Muscle of back (tissue), 3 donors: ENCODE measurements at regions not wholly inside any gene's neighbourhood (a gene's known extent, or its start where the extent isn't known, plus 50 kb on each side); places are given as distances from the start of the nearest gene placed in this dataset.

ENCODE experiments used
- DNase-seq, 3 donors: peaks; one replicate each; pipeline versions ENCODE4 v3.0.0 to v3.0.0-alpha.2; 2013

DNA sequence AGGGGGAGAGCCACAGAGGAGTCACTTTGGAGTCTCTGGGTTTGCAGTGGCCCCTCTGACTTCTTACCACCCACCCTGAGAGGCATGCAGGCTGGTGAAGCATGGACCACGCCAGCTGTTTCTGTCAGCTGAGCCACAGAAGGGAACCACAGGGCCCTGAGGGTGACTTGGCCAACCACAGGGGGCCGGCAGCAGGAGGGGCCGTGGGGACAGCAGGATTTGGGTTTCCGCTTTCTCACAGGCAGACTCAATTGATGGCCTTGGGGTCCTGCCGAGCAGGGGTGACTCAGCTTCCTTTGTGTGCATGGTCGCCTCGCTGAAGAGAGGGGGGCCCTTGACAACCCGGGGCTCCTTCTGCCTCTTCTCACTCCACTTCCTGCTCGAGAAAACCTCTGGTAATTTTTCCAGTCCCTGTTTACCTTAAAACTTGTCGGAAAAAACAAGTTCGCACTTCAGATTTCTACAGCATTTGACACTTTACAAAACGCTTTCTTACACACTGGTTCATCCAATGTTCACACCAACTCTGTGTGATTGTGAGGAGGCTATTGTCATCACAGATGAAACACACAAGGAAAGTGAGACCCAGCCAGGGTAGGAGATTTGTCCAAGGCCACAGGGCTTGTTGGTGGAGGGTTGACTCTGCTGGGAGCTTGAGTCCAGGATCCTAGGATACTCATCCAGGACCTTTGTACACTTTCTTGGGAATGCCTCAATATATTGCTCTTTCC is 311.2 kb downstream of the LPIN1 start:
- no peak for DNase-seq

DNA sequence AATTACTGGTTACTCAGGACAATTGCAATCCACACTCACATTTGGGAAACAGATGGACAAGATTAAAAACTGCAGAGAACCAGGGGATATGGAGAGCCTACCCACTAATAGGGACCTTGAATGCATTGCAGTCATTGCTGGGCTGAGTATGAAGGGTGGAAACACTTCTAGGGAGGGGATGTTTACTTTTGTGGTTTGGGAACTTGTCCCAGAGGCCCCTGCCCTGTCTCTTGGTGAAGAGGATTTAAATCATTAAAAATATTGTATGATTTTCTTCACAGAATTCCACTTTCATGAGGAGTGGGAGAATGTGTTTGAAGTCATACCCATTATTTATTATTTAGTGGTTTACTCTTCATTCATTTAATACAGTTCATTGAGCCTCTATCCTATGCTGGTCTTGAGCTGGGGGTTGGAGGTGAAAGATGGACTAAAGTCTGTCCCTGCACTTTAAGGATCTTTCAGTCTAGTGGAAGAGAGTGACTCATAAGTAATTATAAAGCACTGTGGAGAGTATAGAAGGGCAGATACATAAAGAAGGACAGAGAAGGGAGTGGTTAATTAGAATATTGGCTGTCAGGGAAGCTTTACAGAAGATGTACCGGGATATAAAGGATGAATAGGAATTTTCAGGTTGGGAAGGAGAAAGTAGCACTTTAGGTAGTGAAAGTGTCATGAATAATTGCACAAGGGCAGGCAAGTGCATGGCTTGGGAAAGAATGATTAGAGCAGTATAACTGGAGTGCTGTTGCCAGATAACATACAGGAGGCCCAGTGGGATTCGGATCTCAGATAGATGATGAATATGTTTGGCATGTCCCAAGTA is 313.4 kb downstream of the LPIN1 start:
- DNase-seq = peak in 1 of 3 donors; percentile 49

DNA sequence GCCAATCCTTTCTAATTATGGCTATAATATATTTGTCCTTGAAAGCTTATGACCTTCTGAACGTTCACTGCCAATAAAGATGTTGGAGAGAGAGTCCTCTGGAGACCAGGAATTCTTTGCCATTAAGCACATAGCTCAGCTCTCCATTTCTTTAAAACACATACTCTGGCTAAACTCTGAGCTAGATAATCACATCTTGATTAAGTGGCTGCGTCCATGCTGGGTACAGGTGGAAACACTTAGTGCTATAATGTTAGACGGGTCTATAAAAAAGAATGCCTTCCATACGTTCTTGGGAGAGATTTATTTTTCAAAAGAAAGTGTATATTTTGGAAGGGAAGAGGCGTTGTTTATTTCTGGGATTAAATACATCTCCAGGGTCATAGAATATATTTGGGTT is 314.5 kb downstream of the LPIN1 start:
- DNase-seq = peak in 2 of 3 donors; percentile 23 to 73

DNA sequence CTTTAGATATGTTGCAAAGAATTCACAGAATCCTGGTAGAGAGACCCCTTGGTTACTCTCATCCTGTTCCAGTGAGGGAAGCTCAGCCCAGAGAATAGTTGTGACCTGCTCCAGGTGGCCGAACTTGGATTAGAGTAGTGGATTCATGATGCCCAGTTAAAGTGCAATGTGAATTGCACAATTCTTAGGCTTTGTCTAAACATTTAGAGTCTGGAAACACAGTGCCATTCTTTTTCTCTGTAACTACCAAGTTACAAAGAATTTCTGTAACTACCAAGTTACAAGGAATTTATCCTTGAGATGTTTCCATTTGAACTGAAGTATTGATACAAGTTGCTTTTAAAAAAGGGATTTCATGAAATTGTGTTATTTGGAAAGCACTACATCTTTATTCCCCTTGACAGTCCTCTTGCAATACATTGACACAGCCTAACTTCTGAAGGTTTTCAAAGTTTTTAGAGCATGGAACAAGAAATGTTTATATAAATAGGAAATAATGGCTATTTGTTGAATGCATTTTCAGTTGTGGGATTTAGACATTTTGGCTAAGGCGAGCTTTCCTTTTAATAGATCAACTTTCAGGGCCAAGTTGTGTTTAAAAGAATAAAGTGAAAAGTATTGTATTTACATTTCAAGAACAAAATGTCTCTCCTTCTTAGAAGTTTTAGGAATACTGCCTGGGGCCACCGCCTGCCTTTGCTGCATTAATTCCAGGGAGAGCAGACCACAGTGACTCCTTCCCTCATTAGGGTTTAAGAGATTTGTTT is 315.0 kb downstream of the LPIN1 start:
- DNase-seq = peak in 2 of 3 donors; percentile 40 to 76

DNA sequence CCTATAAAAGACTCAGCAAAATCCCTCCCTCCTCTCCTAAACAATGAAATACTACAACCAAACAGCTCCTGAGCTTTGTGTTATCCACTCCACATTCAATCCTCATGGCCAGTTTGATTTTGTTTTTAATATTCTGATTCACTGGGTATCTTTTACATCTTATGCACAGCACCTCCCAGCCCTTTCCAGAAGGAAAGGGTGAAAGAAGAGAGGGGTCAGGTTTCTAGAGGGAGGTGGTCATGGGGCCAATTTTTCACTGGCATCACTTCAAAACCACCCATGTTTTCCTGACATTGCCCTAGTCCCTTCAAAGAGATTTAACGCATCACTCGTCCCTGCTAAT is 315.6 kb downstream of the LPIN1 start:
- DNase-seq = no peak

DNA sequence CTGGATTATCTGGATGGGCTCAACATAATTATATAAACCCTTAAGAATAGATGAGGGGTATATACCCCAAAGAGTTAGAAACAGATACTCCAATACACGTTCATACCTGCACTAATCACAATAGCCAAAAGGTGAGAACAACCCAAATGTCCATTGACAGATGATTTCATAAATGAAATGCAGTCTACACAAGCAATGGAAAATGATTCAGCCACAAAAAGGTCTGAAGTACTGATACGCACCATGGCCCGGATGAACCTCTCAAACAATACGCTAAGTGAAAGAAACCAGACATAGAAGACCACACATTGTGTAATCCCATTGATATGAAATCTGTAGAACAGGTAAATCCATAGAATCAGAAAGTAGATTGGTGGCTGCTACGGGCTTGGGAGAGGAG is 316.8 kb downstream of the LPIN1 start:
- no peak for DNase-seq

DNA sequence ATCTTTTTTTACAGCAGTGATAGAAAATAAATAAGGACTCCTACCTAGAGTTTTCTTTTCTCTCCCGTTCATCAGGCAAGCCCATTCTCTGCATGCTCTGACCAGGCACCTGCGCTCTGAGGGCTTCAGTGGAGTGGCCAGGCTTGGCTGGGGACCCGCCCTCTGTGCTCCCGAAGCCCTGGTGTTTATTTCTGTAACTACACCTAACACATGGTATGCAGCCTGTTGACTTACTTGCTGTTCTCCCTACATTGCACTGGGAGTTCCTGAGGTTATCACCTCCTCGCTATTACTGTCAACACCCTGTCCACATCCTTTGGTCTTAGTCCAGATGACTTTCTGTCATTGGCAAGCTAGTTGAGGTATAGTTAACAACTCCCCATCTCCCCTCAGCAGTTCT is 317.7 kb downstream of the LPIN1 start:
- DNase-seq = no peak

DNA sequence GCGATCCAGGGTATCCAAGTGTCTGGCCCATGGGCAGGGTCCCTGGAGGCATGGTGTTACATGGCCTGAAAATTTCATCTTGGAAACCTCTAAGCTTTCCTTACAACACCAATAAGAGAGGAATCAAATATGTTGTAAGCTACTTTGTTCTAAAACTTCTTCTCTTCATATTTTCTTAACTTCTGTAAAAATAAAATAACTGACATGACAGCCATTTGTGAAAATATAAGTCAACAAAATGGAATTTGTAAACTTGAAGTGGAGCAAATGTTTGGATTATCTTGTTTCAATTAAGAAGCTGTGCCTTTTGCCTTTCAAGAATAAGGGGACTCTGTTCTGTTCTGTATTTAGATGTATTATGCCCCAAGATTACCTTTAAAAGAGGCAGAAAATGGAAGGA is 319.7 kb downstream of the LPIN1 start:
- DNase-seq = no peak

DNA sequence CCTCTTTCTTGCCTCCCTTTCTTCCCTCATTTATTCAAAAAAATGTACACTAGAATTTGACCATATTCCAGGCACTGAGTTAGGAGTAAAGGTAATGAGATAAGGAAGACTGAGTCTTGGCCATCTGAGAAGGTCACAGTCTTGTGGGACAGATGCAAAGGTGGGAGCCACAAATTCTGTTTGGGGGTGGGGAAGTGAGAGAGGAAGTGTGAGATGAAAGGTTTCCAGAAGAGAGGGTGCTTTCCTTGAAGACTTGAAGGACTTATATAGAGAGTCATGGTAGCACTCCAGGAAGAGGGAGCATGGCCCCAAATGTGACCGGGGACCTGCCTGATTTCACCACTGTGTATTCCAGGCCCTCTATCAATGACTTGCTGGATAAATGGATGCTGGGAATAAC is 320.6 kb downstream of the LPIN1 start:
- DNase-seq = no peak

DNA sequence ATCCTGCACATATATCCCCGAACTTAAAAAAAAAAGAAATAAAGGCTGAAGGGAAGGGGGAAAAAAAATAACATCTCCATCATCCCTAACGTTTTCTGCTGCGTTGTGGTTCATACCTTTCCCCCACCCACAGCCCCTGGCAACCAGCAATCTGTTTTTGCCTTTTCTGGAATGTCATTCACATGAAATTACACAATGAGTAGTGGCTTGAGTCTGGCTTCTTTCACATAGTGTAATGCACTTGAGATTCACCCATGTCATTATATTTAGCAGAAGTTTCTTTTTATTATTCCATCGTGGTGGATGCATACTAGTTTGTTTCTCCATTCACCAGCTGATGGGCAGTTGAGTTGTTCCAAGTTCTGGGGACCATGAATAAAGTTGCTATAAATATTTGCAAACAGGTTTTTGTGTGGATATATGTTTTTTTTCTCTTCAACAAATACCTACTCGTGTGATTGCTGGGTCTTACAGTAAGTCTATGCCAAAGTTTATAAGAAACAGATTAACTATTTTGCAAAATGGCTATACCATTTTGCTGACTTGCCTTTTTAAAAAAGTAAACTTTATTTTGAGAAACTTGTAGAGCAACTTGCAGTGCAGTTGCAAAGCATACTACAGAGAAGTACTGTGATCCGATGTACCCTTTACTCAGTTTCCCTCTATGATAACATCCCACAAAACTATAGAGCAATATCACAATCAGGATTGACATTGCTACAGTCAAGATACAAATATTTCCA is 322.5 kb downstream of the LPIN1 start:
- no peak for DNase-seq

DNA sequence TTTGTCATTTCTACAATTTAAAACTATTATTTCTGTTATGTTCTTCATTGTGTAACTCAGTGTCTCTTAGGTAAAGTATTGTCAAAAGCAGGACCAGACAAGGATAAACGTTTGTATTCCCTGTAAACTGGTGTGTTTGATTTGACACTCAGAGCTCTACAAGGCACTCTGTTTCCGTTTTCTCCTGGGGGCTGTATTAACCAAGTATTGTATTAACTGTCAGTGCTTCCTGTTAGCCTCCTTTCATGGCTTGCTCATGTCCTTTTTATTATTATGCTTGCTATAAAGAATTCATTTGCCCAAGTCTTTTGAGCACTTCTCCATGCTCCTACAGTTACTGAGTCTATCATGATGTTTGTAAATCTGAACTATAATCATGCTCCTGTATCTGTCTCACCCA is 323.7 kb downstream of the LPIN1 start:
- DNase-seq = no peak

DNA sequence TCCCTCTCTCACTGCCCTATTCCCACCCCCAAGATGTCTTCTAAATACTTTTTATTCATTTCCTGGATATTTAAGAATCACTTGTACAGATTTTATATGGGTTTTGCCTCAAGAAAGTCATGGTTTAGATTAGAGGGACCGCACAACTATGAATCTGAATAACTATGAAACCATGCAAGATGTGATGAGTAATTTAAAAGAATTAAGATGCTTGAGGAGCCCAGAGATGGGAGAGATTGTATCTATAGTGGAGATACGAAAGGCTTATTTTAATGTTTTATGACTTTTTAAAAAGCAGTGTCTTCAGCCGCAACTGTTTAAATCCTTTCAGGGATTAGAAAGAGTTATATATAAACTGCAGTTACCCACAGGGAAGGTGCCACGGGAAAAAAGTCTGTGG is 324.1 kb downstream of the LPIN1 start:
- no peak for DNase-seq

DNA sequence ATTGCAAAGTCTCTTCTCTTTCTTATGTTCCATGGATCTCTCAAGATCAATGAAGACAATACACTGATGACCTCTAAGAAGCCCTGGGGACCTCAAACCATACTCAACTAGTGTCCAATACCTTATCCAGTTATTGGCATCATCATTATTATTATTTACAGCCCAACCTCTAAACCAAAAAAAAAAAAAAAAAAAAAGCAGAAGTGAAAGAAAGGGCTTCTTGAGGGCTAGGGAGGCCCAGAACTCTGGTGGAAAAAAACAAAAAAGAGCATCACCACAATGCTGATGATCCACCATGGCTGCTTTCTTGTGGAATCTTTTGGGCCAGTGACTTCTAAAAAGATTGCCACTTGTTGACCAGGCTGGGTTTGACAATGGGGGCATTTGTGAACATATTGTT is 324.9 kb downstream of the LPIN1 start:
- no peak for DNase-seq

DNA sequence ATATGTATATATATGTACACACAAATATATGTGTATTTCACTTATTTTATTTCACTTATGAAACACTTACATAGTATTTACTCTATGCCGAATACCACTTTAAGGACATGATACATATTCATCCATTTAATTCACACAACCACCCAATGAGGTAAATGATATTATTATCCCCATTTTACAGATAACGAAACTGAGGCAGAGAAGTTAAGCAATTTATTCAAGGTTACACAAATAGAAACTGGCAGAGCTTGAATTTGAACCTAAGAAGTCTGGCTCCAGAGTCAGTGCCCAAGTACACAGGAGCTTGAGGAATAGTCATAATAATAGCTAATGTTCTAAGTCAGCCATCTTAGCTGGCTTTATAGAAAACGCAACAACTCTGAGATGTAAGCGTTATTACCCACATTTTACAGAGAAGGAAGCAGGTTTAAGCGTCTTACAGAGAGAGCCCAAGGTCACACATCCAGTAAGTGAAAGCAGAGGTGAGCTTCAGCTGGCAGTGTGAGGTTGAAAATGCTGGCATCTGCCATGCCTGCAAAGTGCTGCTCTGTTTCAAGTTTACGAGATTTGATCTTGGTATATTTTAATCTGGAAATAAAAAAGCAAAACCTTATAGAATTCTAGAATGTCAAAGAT is 326.9 kb downstream of the LPIN1 start:
- DNase-seq = no peak

DNA sequence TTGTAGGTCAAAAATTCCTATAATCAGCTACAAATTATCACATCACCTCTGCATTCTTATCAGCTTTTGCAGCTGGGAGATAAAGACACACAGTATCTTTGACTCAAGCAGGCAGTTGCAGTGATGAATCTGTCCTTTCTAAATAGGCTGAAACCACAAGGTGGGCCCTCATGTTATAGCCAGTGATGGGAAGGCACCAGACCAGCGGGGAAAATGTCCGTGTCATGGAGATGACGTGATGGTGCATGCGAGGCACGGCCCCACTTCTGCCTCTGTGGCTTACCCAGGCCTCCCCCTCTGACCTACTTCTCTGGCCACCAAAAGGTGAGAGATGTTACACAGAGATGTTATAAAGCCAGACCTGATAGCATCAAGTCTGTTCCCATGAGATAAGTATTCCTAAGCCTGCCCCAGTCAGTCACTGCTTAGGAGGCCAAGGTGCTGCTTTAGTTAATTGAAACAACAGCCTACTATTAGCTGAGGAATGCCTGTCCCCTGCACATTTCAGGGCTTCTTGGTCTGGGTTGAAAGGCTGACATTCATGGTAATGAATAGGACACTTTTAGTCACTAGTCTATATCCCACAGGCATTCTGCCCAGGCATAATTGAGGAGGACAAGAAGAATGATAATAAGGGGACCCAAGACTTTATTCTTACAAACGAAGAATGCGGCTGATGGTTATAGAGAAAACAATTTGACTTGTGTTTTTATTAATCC is 327.9 kb downstream of the LPIN1 start:
- DNase-seq = no peak

DNA sequence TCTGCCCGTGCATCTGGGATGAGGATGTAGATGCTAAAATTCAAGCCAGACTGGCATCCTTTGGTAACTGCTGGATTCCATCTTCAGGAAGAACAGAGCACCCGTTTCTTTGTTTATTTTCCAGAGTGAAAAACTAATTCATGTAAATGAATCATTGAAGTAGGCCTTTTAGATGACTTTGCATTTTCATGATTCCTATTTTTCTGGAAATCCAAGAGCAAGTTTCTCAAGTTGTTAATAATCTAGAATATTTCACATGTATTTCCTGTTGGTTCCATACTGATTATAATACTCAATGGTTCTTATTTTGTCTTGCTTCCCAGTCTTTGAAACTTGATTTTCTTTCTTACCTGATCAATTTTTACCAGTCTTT is 328.4 kb downstream of the LPIN1 start:
- DNase-seq = no peak

DNA sequence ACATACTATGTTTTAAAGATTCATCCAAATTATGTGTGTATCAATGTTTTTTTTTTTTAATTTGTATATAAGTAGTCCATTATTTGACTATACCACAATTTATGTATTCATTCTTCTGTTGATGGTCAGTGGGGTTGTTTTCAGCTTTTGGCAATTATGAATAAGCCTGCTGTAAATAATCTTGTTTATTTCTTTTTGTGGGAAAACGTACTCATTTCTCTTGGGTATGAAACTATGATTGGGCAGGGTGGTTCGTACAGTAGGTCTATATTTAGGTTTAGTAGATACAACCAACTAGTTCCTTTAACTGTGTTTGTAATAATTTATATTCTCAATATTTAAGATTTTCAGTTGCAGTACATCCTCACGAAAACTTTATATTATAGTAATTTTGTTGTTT is 329.2 kb downstream of the LPIN1 start:
- no peak for DNase-seq

DNA sequence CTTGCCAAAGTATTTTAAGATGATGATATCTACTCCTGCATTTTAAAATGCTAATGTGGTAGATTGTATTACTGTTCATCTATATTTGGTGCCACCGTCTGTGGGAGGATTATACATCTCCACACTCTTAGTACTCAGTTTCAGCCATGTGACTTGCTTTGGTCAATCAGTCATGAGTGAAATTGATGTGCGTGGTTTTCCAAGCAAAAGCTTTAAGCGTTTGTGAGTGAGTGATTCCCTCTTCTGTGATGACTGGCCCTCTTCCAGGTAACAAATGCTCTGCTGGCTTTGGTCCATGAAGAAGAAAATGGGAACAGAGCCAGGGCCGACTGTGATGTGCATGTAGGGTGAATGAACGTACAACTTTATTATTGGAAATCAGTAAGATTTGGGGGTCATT is 330.4 kb downstream of the LPIN1 start:
- DNase-seq = peak; percentile 43 to 59 (median 52)

DNA sequence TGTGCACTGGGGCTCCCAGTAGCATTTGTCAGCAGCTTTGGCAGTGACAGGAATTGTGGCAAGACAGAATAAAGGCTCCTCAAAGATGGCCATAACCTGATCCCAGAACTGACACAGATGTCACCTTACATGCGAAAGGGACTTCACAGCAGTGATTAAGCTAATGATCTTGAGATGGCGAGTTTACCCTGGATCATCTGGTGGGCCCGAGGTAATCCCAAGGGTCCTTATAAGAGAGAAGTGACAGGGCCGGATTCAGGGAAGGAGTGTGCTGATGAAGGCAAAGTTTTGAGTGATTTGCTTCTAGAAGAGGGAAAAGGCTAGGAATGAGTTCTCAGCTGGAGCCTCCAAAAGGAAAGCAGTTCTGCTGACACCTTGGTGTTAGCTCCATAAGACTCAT is 333.9 kb downstream of the LPIN1 start:
- DNase-seq = no peak

DNA sequence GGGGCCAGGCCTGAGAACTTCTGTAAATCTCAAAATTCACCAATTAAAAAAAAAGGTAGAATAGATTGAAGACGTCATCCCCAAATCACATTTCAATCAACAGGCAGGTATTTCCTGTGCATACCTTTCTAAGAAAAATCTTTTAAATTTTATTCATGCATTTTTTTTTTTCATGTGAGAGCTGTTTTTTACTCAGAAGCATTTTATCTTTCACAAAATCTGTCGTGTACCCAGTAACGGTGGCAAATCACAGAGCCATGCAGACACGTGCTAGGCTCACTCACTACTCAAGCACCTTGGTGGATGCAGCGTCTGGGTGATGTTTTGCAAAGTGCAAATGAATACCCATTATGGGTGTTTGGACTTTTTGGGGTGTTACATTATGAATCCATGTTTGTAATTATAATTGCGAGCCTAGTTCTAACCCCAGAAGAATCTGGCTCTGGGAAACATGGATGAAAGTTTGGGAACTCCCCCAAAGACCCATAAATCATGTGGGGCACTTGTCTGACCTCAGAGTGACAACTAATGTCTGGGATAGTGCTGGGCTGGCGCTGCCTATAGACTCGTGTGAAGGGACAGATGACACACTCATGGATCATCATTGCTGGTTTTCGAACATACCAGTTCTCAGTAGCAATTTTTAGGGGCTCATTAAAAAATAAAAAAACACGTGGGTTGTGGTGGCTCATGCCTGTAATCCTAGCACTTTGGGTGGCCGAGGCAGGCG is 335.2 kb downstream of the LPIN1 start:
- no peak for DNase-seq
